IMR-90 (cell line): ENCODE measurements at regions not wholly inside any gene's neighbourhood (a gene's known extent, or its start where the extent isn't known, plus 50 kb on each side); places are given as distances from the start of the nearest gene placed in this dataset.

Experiments used
- ATAC-seq: fragments of 200-7000 bp; cut with Tn5 transposase; 2 replicates; pipeline ENCODE4 v1.9.1; 2020; ENCODE audit warnings: low read depth, mild to moderate bottlenecking, moderate library complexity
- BruUV-seq: library from RNA; stranded (reverse); fragments of 400-500 nt; replicated peaks from 2 replicates; lab custom pipeline; 2021; lab: Mats Ljungman, UMichigan
- CTCF ChIA-PET: fragments of 300-600 bp; formaldehyde crosslinking; extraction: SDS; loops from one replicate; lab custom pipeline; 2021; ENCODE audit warnings: antibody characterized with exemption; lab: Yijun Ruan, JAX
- POLR2A ChIA-PET: fragments of 300-600 bp; sonication (Branson Sonifier 250); formaldehyde crosslinking; loops from one replicate; lab custom pipeline; 2022; ENCODE audit warnings: antibody characterized with exemption; ENCODE audit not compliant: unreplicated experiment; lab: Charles Lee
- DNase-seq: peaks from one replicate; pipeline ENCODE4 v3.0.0; 2013
- H2AFZ ChIP-seq: replicated peaks from 2 replicates; pipeline ENCODE3; 2013; ENCODE audit warnings: low read length, mild to moderate bottlenecking; ENCODE audit not compliant: poor library complexity
- H2AK5ac ChIP-seq: 2 replicates; pipeline ENCODE4 v1.6.1; 2013; ENCODE audit warnings: low read depth, low read length, inconsistent platforms
- H2AK9ac ChIP-seq: replicated peaks from 2 replicates; pipeline ENCODE3; 2013; ENCODE audit warnings: mild to moderate bottlenecking, low read depth, low read length, moderate library complexity; ENCODE audit not compliant: poor library complexity
- H2BK120ac ChIP-seq: 2 replicates; pipeline ENCODE4 v1.6.1; 2013; ENCODE audit warnings: low read depth, low read length, inconsistent platforms
- H2BK15ac ChIP-seq: 3 replicates; pipeline ENCODE4 v1.6.1; 2013; ENCODE audit warnings: low read depth, low read length, inconsistent platforms
- H2BK20ac ChIP-seq: 2 replicates; pipeline ENCODE4 v1.6.1; 2013; ENCODE audit warnings: low read depth, mild to moderate bottlenecking, inconsistent platforms, low read length, moderate library complexity
- H2BK5ac ChIP-seq: 2 replicates; pipeline ENCODE4 v1.6.1; 2013; ENCODE audit warnings: mild to moderate bottlenecking, low read depth, low read length, inconsistent platforms; ENCODE audit not compliant: poor library complexity, severe bottlenecking
- H3K14ac ChIP-seq: replicated peaks from 2 replicates; pipeline ENCODE4 v1.6.1; 2013; ENCODE audit warnings: low read depth, low read length, inconsistent platforms
- H3K18ac ChIP-seq: 2 replicates; pipeline ENCODE4 v1.6.1; 2013; ENCODE audit warnings: low read depth, low read length, control low read depth
- H3K23ac ChIP-seq: 2 replicates; pipeline ENCODE4 v1.6.1; 2013; ENCODE audit warnings: low read depth, low read length, inconsistent platforms
- H3K27ac ChIP-seq: 2 replicates; pipeline ENCODE4 v1.5.1; 2013; ENCODE audit warnings: mild to moderate bottlenecking, control low read depth, low read length; ENCODE audit not compliant: insufficient read depth
- H3K27me3 ChIP-seq: 2 replicates; pipeline ENCODE4 v1.6.1; 2013; ENCODE audit warnings: low read length; ENCODE audit not compliant: control insufficient read depth, insufficient read depth
- H3K36me3 ChIP-seq: 2 replicates; pipeline ENCODE4 v1.6.1; 2013; ENCODE audit warnings: low read length, mixed read lengths; ENCODE audit not compliant: control insufficient read depth, insufficient read depth
- H3K4ac ChIP-seq: 2 replicates; pipeline ENCODE4 v1.6.1; 2013; ENCODE audit warnings: low read depth, low read length, inconsistent platforms
- H3K4me1 ChIP-seq: 2 replicates; pipeline ENCODE4 v1.6.1; 2013; ENCODE audit warnings: low read length, mixed read lengths; ENCODE audit not compliant: control insufficient read depth, insufficient read depth
- H3K4me2 ChIP-seq: 2 replicates; pipeline ENCODE4 v1.6.1; 2013; ENCODE audit warnings: low read depth, mild to moderate bottlenecking, control low read depth, low read length, moderate library complexity
- H3K4me3 ChIP-seq: 2 replicates; pipeline ENCODE4 v1.5.1; 2013; ENCODE audit warnings: low read depth, mild to moderate bottlenecking, control low read depth, low read length, moderate library complexity; ENCODE audit not compliant: insufficient read depth
- H3K56ac ChIP-seq: 2 replicates; pipeline ENCODE4 v1.6.1; 2013; ENCODE audit warnings: low read length, inconsistent platforms; ENCODE audit not compliant: insufficient read depth; ENCODE audit errors: extremely low read depth
- H3K79me1 ChIP-seq, 2 experiments: 2 replicates each; pipeline ENCODE4 v1.6.1; 2013; ENCODE audit warnings: low read length in 2 of 2, inconsistent platforms in 1 of 2, low read depth in 1 of 2
- H3K9ac ChIP-seq: 2 replicates; pipeline ENCODE4 v1.6.1; 2013; ENCODE audit warnings: low read depth, low read length, control low read depth
- H3K9me1 ChIP-seq: 2 replicates; pipeline ENCODE4 v1.6.1; 2013; ENCODE audit warnings: low read length, inconsistent platforms; ENCODE audit not compliant: insufficient read depth
- H3K9me3 ChIP-seq: 2 replicates; pipeline ENCODE4 v1.6.1; 2013; ENCODE audit warnings: low read length; ENCODE audit not compliant: control insufficient read depth, insufficient read depth
- H4K20me1 ChIP-seq: 2 replicates; pipeline ENCODE4 v1.6.1; 2013; ENCODE audit warnings: low read length, inconsistent platforms; ENCODE audit not compliant: insufficient read depth
- H4K5ac ChIP-seq: 2 replicates; pipeline ENCODE4 v1.6.1; 2013; ENCODE audit warnings: mild to moderate bottlenecking, low read depth, low read length, control low read depth
- H4K8ac ChIP-seq, 2 experiments: 2 replicates each; pipeline ENCODE4 v1.6.1; 2013; ENCODE audit warnings: low read depth in 2 of 2, low read length in 2 of 2, control low read depth in 1 of 2, inconsistent platforms in 1 of 2
- H4K91ac ChIP-seq: 2 replicates; pipeline ENCODE4 v1.6.1; 2013; ENCODE audit warnings: low read depth, low read length, inconsistent platforms; ENCODE audit not compliant: insufficient read depth
- CEBPB ChIP-seq: IDR thresholded peaks from 2 replicates; pipeline ENCODE4 v1.6.1; 2012; ENCODE audit warnings: low read depth, low read length, improper control_type of control experiment
- CHD1 ChIP-seq: IDR thresholded peaks from 2 replicates; pipeline ENCODE4 v1.6.1; 2012; ENCODE audit warnings: low read depth, low read length, improper control_type of control experiment
- ELK1 ChIP-seq: fragments of 150-350 bp; IDR thresholded peaks from 2 replicates; pipeline ENCODE4 v1.6.1; 2016; ENCODE audit warnings: low read depth, mild to moderate bottlenecking, low read length, moderate library complexity, borderline replicate concordance
- NFE2L2 ChIP-seq: fragments of 150-350 bp; IDR thresholded peaks from 2 replicates; pipeline ENCODE4 v1.6.1; 2016; ENCODE audit warnings: low read depth, mild to moderate bottlenecking, low read length
- RAD21 ChIP-seq: IDR thresholded peaks from 2 replicates; pipeline ENCODE4 v1.6.1; 2012; ENCODE audit warnings: low read length, improper control_type of control experiment
- RFX5 ChIP-seq: IDR thresholded peaks from 2 replicates; pipeline ENCODE4 v1.8.0; 2012; ENCODE audit warnings: low read depth, mild to moderate bottlenecking, low read length, moderate library complexity
- WGBS, 2 experiments: methylation state at CpG; one replicate each; pipeline versions ENCODE4 v1.1.5 to v1.1.7; 2013; ENCODE audit warnings: missing lambda C conversion rate in 2 of 2; ENCODE audit not compliant: insufficient read length in 1 of 2; ENCODE audit errors: extremely low coverage in 2 of 2; 5-methylcytosine and 5-hydroxymethylcytosine counted together
- dilution Hi-C: fragments of 300-500 bp; cut with HindIII; formaldehyde crosslinking; loops from one replicate; pipeline ENCODE4 v1.14.3; 2018; ENCODE audit warnings: low sequenced_read_pairs; ENCODE audit not compliant: unreplicated experiment
- in situ Hi-C: fragments of 300-500 bp; cut with MboI; formaldehyde crosslinking; loops from 3 replicates; pipeline ENCODE4 v1.14.3; 2019; ENCODE audit warnings: low sequenced_read_pairs, inconsistent platforms, mixed read lengths
- intact Hi-C: fragments of 100-400 bp; cut with micrococcal nuclease; formaldehyde crosslinking; loops from 2 replicates; pipeline ENCODE4 v1.10.0; 2022
- TF ChIP-seq, protein P1 (sequence below): conservative IDR thresholded peaks from 2 replicates; pipeline ENCODE4 v1.5.1; 2012; ENCODE audit warnings: mild to moderate bottlenecking, low read depth, low read length, improper control_type of control experiment

GRCh38 chr2:45167920-45168629 is 158.8 kb upstream of the SIX2 start:
- DNase-seq = no peak
- H3K9ac ChIP-seq = no peak overlapping the region

More at GRCh38 chr2:45167920-45168629, 158.8 kb upstream of the SIX2 start:
- H2AK9ac ChIP-seq = no peak overlapping the region
- intact Hi-C loops = loop anchor here (10.0 kb wide), 1 partner anchor 407 kb away; no protein-coding TSS in a partner anchor
- in situ Hi-C loops = no loop called here
- WGBS, 2 experiments = no CpG with 5 or more reads among the region's 10 CpGs
- no peaks in the 10 kb centered on the region for H4K20me1 ChIP-seq
- TF ChIP-seq NFE2L2 (no peak), CHD1 (no peak), RAD21 (no peak), RFX5 (no peak), ELK1 (no peak), CEBPB (no peak)
- TF ChIP-seq, protein P1, sequence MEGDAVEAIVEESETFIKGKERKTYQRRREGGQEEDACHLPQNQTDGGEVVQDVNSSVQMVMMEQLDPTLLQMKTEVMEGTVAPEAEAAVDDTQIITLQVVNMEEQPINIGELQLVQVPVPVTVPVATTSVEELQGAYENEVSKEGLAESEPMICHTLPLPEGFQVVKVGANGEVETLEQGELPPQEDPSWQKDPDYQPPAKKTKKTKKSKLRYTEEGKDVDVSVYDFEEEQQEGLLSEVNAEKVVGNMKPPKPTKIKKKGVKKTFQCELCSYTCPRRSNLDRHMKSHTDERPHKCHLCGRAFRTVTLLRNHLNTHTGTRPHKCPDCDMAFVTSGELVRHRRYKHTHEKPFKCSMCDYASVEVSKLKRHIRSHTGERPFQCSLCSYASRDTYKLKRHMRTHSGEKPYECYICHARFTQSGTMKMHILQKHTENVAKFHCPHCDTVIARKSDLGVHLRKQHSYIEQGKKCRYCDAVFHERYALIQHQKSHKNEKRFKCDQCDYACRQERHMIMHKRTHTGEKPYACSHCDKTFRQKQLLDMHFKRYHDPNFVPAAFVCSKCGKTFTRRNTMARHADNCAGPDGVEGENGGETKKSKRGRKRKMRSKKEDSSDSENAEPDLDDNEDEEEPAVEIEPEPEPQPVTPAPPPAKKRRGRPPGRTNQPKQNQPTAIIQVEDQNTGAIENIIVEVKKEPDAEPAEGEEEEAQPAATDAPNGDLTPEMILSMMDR = no peak
- no peak overlapping the region for H2BK5ac ChIP-seq
- H3K36me3 ChIP-seq = no peaks in the 10 kb centered on the region
- peaks cover 72% of the 10 kb centered on the region for H3K27me3 ChIP-seq
- ATAC-seq = no peak
- dilution Hi-C loops = no loop called here
- no peaks in the 10 kb centered on the region; the same call in 1 of the 2 replicates for H3K9me3 ChIP-seq
- H3K4me2 ChIP-seq = no peak overlapping the region
- no peak overlapping the region for H4K91ac ChIP-seq
- H2BK120ac ChIP-seq = no peak overlapping the region
- H3K18ac ChIP-seq = no peak overlapping the region
- no TSS peak for BruUV-seq
- H4K8ac ChIP-seq = no peak overlapping the region
- ChIA-PET CTCF (no interaction called here), POLR2A (no interaction called here)
- H2BK15ac ChIP-seq = no peak overlapping the region
- no peak overlapping the region for H3K27ac ChIP-seq
- no peak overlapping the region for H4K5ac ChIP-seq
- no peak overlapping the region for H3K14ac ChIP-seq
- H3K4me1 ChIP-seq = no peaks in the 10 kb centered on the region; the same call in 1 of the 2 replicates
- H3K56ac ChIP-seq = no peak overlapping the region
- no peak overlapping the region for H2AK5ac ChIP-seq
- no peaks in the 10 kb centered on the region for H3K79me1 ChIP-seq
- H3K9me1 ChIP-seq = no peaks in the 10 kb centered on the region
- H3K4me3 ChIP-seq = no peak overlapping the region
- H2AFZ ChIP-seq = no peak overlapping the region
- no peak overlapping the region for H3K23ac ChIP-seq
- H2BK20ac ChIP-seq = no peak overlapping the region
- no peak overlapping the region for H3K4ac ChIP-seq
